ENCODE measurements at regions not wholly inside any gene's neighbourhood (a gene's known extent, or its start where the extent isn't known, plus 50 kb on each side); places are given as distances from the start of the nearest gene placed in this dataset.

- H3K36me3 ChIP-seq (ENCODE audit: insufficient read depth) = no peaks in the 10 kb centered on the region
- no peak for DNase-seq (ENCODE audit: extremely low spot score)
- WGBS = 88% methylated on average over 9 of the region's 9 CpGs
- no peak overlapping the region for H3K4me3 ChIP-seq (ENCODE audit: low read depth, low read length)
- H3K4me1 ChIP-seq (ENCODE audit: insufficient read depth) = no peaks in the 10 kb centered on the region
- no peak overlapping the region for H3K27ac ChIP-seq (ENCODE audit: low read depth)
These were observed 197.3 kb upstream of the ADAMTS16 start for GRCh38 chr5:4942831-4943178.

- Histone ChIP-seq H3K36me3 (ENCODE audit: insufficient read depth) (no peaks in the 10 kb centered on the region), H3K4me3 (ENCODE audit: low read depth, low read length) (no peak overlapping the region), H3K4me1 (ENCODE audit: insufficient read depth) (no peaks in the 10 kb centered on the region), H3K27ac (ENCODE audit: low read depth) (no peak overlapping the region)
- no peak for DNase-seq (ENCODE audit: extremely low spot score)
- WGBS = 89% methylated on average over 7 of the region's 7 CpGs
These were observed 194.8 kb upstream of the ADAMTS16 start for GRCh38 chr5:4945296-4945695.

DNA sequence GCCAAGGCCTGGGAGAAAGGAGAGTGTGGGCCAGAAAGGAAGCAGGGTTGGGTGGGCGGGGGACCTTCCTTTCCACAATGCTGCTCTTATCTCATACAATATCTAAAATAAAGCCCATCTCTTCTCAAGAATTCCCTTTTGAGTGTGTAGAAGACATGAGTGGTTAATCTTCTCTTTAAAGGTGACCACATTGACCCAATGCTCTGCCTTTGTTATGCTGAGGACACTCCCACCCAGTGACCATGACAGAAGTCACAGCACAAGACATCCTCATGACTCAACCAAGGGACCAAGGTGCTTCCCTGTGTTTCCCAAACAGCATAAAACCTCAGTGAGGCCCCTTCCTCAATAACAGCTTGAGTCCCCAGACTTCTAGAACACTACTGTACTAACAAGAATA, 193.0 kb upstream of the ADAMTS16 start:
- H3K27ac ChIP-seq (ENCODE audit: low read depth) = no peak overlapping the region
- H3K4me1 ChIP-seq (ENCODE audit: insufficient read depth) = no peaks in the 10 kb centered on the region
- 91% methylated on average over 1 of the region's 1 CpG for WGBS
- DNase-seq (ENCODE audit: extremely low spot score) = no peak
- no peak overlapping the region for H3K4me3 ChIP-seq (ENCODE audit: low read depth, low read length)
- no peaks in the 10 kb centered on the region for H3K36me3 ChIP-seq (ENCODE audit: insufficient read depth)

GRCh38 chr5:4947893-4948536, 192.1 kb upstream of the ADAMTS16 start:
- H3K4me3 ChIP-seq (ENCODE audit: low read depth, low read length) = no peak overlapping the region
- no peak for DNase-seq (ENCODE audit: extremely low spot score)
- H3K4me1 ChIP-seq (ENCODE audit: insufficient read depth) = no peaks in the 10 kb centered on the region
- 74% methylated on average over 9 of the region's 9 CpGs for WGBS
- H3K27ac ChIP-seq (ENCODE audit: low read depth) = no peak overlapping the region
- H3K36me3 ChIP-seq (ENCODE audit: insufficient read depth) = no peaks in the 10 kb centered on the region

GRCh38 chr5:4949108-4949507, 191.0 kb upstream of the ADAMTS16 start:
- H3K36me3 ChIP-seq (ENCODE audit: insufficient read depth) = no peaks in the 10 kb centered on the region
- DNase-seq (ENCODE audit: extremely low spot score) = no peak
- no peak overlapping the region for H3K4me3 ChIP-seq (ENCODE audit: low read depth, low read length)
- H3K27ac ChIP-seq (ENCODE audit: low read depth) = no peak overlapping the region
- no peaks in the 10 kb centered on the region for H3K4me1 ChIP-seq (ENCODE audit: insufficient read depth)
- WGBS = 58% methylated on average over 6 of the region's 6 CpGs

DNA sequence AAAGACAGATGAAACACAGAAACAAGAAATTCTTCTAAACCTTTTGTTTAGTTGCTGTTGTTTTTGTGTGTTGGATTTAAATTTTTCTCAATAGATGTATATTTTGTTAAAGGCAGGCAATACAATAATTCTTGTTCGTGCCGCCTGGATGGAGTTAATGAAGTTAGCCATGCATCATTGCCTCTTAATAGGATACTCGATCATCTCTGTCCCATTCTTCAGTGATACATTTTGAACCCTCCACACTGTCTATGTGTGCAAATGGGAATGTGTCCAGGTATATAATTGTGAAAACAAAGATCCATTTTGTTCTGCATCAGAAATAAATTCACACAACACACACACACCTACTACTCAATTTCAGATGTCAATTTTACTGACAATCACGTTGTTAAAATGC, 186.6 kb upstream of the ADAMTS16 start:
- Histone ChIP-seq H3K4me3 (ENCODE audit: low read depth, low read length) (no peak overlapping the region), H3K27ac (ENCODE audit: low read depth) (no peak overlapping the region), H3K4me1 (ENCODE audit: insufficient read depth) (no peaks in the 10 kb centered on the region), H3K36me3 (ENCODE audit: insufficient read depth) (no peaks in the 10 kb centered on the region)
- 83% methylated on average over 4 of the region's 4 CpGs for WGBS
- no peak for DNase-seq (ENCODE audit: extremely low spot score)

GRCh38 chr5:4954048-4954447, 186.1 kb upstream of the ADAMTS16 start:
- no peaks in the 10 kb centered on the region for H3K4me1 ChIP-seq (ENCODE audit: insufficient read depth)
- H3K36me3 ChIP-seq (ENCODE audit: insufficient read depth) = no peaks in the 10 kb centered on the region
- H3K27ac ChIP-seq (ENCODE audit: low read depth) = no peak overlapping the region
- DNase-seq (ENCODE audit: extremely low spot score) = no peak
- WGBS = 87% methylated on average over 4 of the region's 4 CpGs
- H3K4me3 ChIP-seq (ENCODE audit: low read depth, low read length) = no peak overlapping the region

DNA sequence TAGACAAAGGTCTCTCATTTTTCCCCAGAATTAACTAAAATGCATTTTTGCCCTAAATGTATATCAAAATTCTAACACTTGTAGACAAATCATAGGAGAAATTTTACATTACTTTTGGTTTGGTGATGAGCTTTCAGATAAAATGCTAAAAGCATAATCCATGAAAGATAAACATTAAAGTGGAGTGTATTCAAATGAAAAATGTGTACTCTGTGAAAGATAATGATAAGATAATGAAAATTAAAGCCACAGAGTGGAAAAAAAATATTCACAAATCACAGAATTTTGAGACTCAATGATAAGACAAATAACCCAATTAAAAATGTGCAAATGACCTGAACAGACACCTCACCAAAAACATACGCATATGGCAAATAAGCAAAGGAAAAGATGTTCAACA, 176.9 kb upstream of the ADAMTS16 start:
- Histone ChIP-seq H3K27ac (ENCODE audit: low read depth) (no peak overlapping the region), H3K4me1 (ENCODE audit: insufficient read depth) (no peaks in the 10 kb centered on the region), H3K36me3 (ENCODE audit: insufficient read depth) (no peaks in the 10 kb centered on the region), H3K4me3 (ENCODE audit: low read depth, low read length) (no peak overlapping the region)
- DNase-seq (ENCODE audit: extremely low spot score) = no peak
- WGBS = 79% methylated on average over 1 of the region's 1 CpG

GRCh38 chr5:4969351-4969750, 170.8 kb upstream of the ADAMTS16 start:
- Histone ChIP-seq H3K4me3 (ENCODE audit: low read depth, low read length) (no peak overlapping the region), H3K36me3 (ENCODE audit: insufficient read depth) (no peaks in the 10 kb centered on the region), H3K27ac (ENCODE audit: low read depth) (no peak overlapping the region), H3K4me1 (ENCODE audit: insufficient read depth) (no peaks in the 10 kb centered on the region)
- no peak for DNase-seq (ENCODE audit: extremely low spot score)
- 74% methylated on average over 4 of the region's 4 CpGs for WGBS

- Histone ChIP-seq H3K4me1 (ENCODE audit: insufficient read depth) (no peaks in the 10 kb centered on the region), H3K36me3 (ENCODE audit: insufficient read depth) (no peaks in the 10 kb centered on the region), H3K4me3 (ENCODE audit: low read depth, low read length) (no peak overlapping the region), H3K27ac (ENCODE audit: low read depth) (no peak overlapping the region)
- no peak for DNase-seq (ENCODE audit: extremely low spot score)
- WGBS = 87% methylated on average over 4 of the region's 4 CpGs
These were observed 170.0 kb upstream of the ADAMTS16 start for GRCh38 chr5:4970171-4970570.

DNA sequence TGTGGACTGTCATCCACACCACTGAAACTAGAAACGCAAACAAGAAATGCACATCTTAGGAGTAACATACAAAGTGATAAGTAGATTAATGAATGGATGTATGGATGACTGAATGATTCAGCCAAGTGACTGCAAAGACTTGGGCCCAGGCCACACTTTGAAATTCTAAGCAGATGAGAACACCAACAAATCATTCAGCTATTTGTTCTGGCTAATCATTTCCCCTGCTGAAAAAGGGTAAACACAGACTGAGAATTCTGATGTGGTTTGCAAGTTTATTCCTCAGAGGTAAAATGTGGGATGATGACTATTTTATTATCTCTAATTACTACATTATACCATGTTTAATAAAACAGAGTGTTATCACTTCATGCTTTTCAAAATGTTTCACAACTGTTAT, 163.2 kb upstream of the ADAMTS16 start:
- Histone ChIP-seq H3K4me3 (ENCODE audit: low read depth, low read length) (no peak overlapping the region), H3K36me3 (ENCODE audit: insufficient read depth) (no peaks in the 10 kb centered on the region), H3K27ac (ENCODE audit: low read depth) (no peak overlapping the region), H3K4me1 (ENCODE audit: insufficient read depth) (peaks cover 2% of the 10 kb centered on the region)
- 76% methylated on average over 1 of the region's 1 CpG for WGBS
- no peak for DNase-seq (ENCODE audit: extremely low spot score)

GRCh38 chr5:4977416-4978110, 162.6 kb upstream of the ADAMTS16 start:
- no peak overlapping the region for H3K4me3 ChIP-seq (ENCODE audit: low read depth, low read length)
- H3K4me1 ChIP-seq (ENCODE audit: insufficient read depth) = peaks cover 2% of the 10 kb centered on the region
- WGBS = 55% methylated on average over 5 of the region's 5 CpGs
- DNase-seq (ENCODE audit: extremely low spot score) = no peak
- no peaks in the 10 kb centered on the region for H3K36me3 ChIP-seq (ENCODE audit: insufficient read depth)
- H3K27ac ChIP-seq (ENCODE audit: low read depth) = no peak overlapping the region

DNA sequence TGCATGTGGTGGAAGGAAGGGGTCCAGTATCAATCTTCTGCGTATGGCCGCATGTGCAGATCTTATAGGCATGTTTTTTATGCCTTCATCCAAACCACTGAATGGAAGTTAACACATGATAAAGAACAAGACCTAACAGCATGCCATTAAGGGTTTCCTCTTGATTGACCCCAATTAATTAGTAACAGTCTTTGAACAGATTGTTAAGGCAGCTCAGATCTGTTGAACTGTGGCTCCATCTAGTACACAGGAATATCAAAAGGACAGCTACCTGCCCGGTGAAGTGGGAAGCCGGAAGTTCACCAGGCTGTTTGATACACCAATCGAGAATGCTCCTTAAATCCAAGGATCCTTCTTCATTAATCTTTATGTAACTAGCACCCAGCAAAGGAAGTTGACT, 159.9 kb upstream of the ADAMTS16 start:
- no peak for DNase-seq (ENCODE audit: extremely low spot score)
- WGBS = 91% methylated on average over 5 of the region's 5 CpGs
- Histone ChIP-seq H3K36me3 (ENCODE audit: insufficient read depth) (no peaks in the 10 kb centered on the region), H3K4me1 (ENCODE audit: insufficient read depth) (peaks cover 2% of the 10 kb centered on the region), H3K4me3 (ENCODE audit: low read depth, low read length) (no peak overlapping the region), H3K27ac (ENCODE audit: low read depth) (no peak overlapping the region)

GRCh38 chr5:4981608-4982007, 158.5 kb upstream of the ADAMTS16 start:
- no peak for DNase-seq (ENCODE audit: extremely low spot score)

More at GRCh38 chr5:4981608-4982007, 158.5 kb upstream of the ADAMTS16 start:
- 80% methylated on average over 3 of the region's 3 CpGs for WGBS
- Histone ChIP-seq H3K27ac (ENCODE audit: low read depth) (no peak overlapping the region), H3K4me3 (ENCODE audit: low read depth, low read length) (no peak overlapping the region), H3K4me1 (ENCODE audit: insufficient read depth) (no peaks in the 10 kb centered on the region), H3K36me3 (ENCODE audit: insufficient read depth) (no peaks in the 10 kb centered on the region)

Data from urinary bladder (tissue), 3 donors.